ENCODE measurements at regions not wholly inside any gene's neighbourhood (a gene's known extent, or its start where the extent isn't known, plus 50 kb on each side); places are given as distances from the start of the nearest gene placed in this dataset.

GRCh38 chr6:8670792-8671191 lies 235.4 kb upstream of the SLC35B3 start:
- no peak for DNase-seq

DNA sequence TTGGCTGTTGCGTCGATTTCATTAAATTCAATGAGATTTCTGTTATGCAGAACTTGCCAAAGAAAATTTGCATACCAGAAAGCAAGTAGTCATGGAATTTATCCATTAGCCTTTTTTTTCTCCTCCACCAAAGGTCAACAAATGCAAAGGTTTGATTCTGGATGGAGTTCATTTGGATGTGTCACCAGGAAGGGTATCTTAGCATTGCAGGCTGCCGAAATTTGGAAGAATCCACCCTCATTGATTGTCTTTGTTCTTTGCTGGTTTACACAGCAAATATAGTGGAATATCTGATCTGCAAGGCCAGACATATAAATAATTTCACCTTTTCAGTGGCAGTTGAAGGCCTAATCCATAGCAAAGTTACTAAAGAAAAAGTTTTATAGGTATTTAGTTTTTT lies 229.4 kb upstream of the SLC35B3 start:
- no peak for DNase-seq

DNA sequence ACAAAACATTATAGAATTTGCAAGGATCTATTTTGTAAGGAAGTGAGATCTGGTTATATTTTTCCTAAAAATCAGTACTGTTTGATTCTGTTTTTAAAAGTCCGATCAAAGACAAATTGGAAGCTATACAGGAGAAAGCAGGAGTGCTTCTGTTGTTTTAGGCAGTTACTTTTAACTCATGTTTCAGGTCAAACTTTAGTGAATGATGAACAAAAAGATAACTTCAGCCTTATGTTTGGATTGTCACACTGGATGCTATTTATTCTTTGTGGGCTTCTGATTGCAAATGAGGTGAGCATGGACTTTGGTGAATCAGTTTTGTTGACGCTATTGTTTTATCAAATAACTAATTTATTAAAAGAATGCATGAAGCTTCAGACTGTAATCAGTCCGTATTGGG lies 228.7 kb upstream of the SLC35B3 start:
- no peak for DNase-seq

- DNase-seq = no peak
These were observed 224.3 kb upstream of the SLC35B3 start for GRCh38 chr6:8659404-8660189.

DNA sequence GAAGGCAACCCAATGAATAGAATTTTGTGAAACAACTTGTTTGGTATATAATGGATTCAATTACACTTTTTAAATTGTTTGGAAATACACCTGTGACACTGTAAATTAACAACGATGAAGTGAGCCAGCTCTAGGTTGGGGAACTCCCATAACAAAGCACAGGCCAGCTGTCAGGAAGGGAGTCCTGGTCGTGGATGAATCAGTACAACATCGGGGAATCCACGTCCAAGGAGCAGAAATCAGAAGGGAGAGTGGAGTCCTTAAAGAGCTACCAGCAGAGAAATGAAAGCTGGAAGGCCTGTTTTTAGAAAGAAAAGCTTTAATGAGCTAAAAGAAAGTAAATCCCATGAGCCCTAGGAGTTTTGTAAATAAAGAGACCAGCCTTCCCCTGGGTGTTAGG lies 223.1 kb upstream of the SLC35B3 start:
- DNase-seq = peak; percentile 4

GRCh38 chr6:8657522-8657921 lies 222.2 kb upstream of the SLC35B3 start:
- no peak for DNase-seq

DNA sequence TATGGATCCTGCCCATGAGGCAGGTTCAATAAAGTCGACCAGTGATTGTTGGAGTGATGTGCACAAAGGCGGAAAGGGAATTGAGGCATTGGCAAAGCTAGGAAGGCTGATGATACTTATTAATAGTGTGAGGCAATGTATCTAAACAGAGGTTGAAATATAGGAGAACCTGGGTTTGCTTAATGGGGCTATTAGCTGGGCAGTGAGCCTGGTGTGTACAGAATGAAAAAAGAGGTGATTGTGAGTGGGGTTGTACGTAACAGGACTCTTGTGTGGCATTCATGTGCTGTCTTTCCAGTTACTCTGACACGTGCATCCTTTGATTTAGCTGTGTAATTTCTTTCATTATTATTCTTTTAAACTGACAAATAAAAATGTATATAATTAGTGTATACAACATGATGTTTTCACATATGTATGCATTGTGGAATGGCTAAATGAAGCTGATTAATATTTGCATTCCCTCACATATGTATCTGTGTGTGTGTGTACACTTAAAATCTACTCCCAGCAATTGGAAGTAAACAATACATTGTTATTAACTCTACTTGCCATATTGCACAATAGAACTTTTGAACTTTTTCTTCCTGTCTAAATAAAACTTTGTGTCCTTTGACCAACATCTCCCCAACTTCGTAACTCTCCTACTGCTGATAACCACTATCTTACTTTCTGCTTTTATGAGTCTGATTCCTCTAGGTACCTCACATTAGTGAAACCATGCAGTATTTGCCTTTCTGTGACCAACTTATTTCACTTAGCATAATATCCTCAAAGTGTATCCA lies 220.5 kb upstream of the SLC35B3 start:
- DNase-seq = no peak

GRCh38 chr6:8652710-8653109 lies 217.4 kb upstream of the SLC35B3 start:
- no peak for DNase-seq

GRCh38 chr6:8651998-8652397 lies 216.7 kb upstream of the SLC35B3 start:
- no peak for DNase-seq

DNA sequence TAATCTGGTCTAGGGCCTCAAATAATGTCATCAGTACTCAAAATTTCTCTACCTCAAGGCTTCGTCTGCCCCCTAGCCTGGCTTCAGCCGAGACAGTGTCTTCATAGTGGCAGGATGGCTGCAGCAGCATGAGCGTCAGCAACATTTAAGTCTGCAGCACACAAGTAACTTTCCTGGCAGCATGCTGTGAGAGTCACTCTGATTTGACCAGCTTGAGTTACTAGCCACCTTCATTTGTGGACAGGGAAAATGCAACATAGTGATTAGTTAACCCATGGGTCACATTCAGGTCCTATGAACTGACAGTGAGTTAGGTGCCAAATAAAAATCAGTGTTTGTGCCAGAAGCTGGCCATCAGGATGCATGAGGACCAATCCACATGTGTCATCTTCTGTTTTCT lies 209.9 kb upstream of the SLC35B3 start:
- no peak for DNase-seq

- no peak for DNase-seq
These were observed 209.0 kb upstream of the SLC35B3 start for GRCh38 chr6:8644306-8644705.

DNA sequence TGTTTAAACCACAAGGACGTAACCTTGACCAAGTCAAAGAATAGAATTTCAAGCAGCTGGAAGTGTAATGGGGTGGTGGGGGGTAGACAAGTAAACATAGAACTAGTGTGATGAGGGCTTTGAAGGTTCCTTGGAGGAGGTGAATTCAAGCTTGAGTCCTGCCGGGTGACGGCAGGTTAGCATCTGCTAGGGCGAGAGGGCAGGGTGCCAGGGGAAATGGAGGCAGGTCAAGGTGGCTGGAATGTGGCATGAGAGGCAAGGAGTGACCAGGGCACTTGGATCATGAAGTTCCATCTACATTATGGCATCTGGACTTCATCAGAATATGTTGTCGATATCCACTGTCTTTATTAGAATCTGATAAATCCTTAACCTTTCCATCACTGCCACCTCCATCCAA lies 207.5 kb upstream of the SLC35B3 start:
- no peak for DNase-seq

- no peak for DNase-seq
These were observed 206.8 kb upstream of the SLC35B3 start for GRCh38 chr6:8642131-8642530.

DNA sequence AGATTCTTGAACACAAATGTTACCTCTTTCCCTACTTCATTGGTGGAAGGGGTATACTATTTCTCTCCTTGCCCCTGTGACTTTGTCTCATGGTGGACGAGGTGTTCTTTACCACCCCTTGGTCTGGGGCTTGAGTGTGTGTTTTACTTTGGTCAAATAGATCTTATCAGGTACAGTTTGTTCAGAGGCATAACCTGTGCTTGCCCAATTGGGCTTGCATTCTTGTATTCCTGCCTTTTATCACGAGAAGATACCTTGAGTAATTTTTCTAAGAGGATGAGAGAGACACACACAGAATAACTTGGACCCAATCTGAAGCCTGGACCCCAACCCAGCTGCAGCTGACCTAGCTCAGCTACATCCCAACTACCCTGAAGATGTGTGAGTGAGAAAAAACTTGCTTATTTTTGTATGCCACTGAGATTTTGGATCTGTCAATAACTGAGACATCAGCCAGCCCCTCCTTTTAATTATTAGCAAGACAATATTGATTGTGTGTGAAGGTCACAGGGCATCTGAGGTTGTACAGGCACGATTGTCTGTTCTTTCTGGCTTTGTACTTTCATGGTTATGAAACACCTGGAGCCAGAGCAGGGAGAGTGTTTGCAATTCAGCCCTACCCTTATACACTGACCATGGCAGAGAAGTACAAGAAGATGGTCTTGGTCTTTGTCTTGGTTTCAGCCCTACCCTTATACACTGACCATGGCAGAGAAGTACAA lies 204.7 kb upstream of the SLC35B3 start:
- no peak for DNase-seq

- DNase-seq = no peak
These were observed 202.7 kb upstream of the SLC35B3 start for GRCh38 chr6:8637896-8638597.

- no peak for DNase-seq
These were observed 198.4 kb upstream of the SLC35B3 start for GRCh38 chr6:8633762-8634161.

DNA sequence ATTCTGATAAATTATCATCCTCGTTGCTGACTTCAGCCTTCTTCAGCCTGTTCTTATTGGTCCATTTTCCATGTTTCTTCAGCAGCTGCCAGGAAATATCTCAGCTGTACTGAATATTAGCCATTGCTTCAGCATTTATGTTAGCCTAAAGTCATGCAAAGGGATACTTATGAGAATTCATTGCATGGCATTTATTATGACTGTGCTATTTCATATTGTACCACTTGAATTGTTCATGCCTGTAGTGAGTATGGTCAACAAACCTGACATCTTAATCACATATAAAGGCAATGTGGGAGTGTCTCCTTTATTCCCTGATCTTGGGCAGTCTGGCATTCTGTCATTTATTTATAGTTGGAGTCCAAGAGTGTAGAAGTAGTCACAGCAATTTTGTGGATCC lies 193.4 kb upstream of the SLC35B3 start:
- no peak for DNase-seq

- no peak for DNase-seq
These were observed 192.7 kb upstream of the SLC35B3 start for GRCh38 chr6:8628063-8628462.

- no peak for DNase-seq
These were observed 191.9 kb upstream of the SLC35B3 start for GRCh38 chr6:8627085-8627861.

DNA sequence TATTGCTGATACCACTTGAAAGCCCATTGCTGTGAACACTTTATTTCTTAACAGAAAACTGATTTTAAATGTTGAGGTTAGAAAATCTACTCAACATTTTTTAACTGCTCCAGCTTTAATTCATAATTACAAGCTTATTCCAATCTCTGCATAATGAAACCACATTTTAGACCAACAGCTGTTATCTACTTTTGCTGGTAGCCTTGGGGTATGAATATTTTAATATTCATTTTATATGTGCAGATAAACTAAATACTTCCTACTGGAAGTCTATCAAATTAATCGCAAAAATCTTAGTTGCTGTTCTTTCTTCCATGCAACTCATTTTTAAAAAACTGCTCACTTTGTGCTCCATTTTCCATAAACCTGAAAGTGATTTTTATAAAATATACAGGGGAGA lies 189.3 kb upstream of the SLC35B3 start:
- no peak for DNase-seq

GRCh38 chr6:8623441-8623840 lies 188.1 kb upstream of the SLC35B3 start:
- no peak for DNase-seq

- DNase-seq = no peak
These were observed 184.5 kb upstream of the SLC35B3 start for GRCh38 chr6:8619853-8620252.

Measured in DMS79 treated with DMSO at 0.1 percent for 48 hours (cell line).